ENCODE measurements at regions not wholly inside any gene's neighbourhood (a gene's known extent, or its start where the extent isn't known, plus 50 kb on each side); places are given as distances from the start of the nearest gene placed in this dataset.

GRCh38 chr5:163682234-163682633 lies 176.8 kb downstream of the MAT2B start:
- no peak for TF ChIP-seq EZH2 (IDR thresholded peaks at IDR 0.05; ENCODE audit: insufficient read depth, poor library complexity, severe bottlenecking)
- TF ChIP-seq EZH2phosphoT487 (IDR thresholded peaks at IDR 0.05; ENCODE audit: insufficient read depth, low read depth) = no peak
